ENCODE measurements at regions not wholly inside any gene's neighbourhood (a gene's known extent, or its start where the extent isn't known, plus 50 kb on each side); places are given as distances from the start of the nearest gene placed in this dataset.
A peak's percentile ranks its signal among the peaks of the same experiment; 100 is the strongest.

GRCh38 chr11:104523611-104524010 lies 359.7 kb upstream of the PDGFD start:
- in situ Hi-C loops (cut with HindIII; ENCODE audit: low pct_ligation_motif_present, low pct_unique_long_range_greater_than_20kb, low sequenced_read_pairs): no loop called here
- no peak for DNase-seq

GRCh38 chr11:104522650-104523049 lies 358.7 kb upstream of the PDGFD start:
- in situ Hi-C loops (cut with HindIII; ENCODE audit: low pct_ligation_motif_present, low pct_unique_long_range_greater_than_20kb, low sequenced_read_pairs): no loop called here
- DNase-seq: no peak

- no peak for DNase-seq
- in situ Hi-C loops (cut with HindIII; ENCODE audit: low pct_ligation_motif_present, low pct_unique_long_range_greater_than_20kb, low sequenced_read_pairs): no loop called here
Observed at GRCh38 chr11:104522123-104522522, 358.2 kb upstream of the PDGFD start.

- no peak for DNase-seq
- in situ Hi-C loops (cut with HindIII; ENCODE audit: low pct_ligation_motif_present, low pct_unique_long_range_greater_than_20kb, low sequenced_read_pairs): no loop called here
Observed at GRCh38 chr11:104510169-104510568, 346.2 kb upstream of the PDGFD start.

GRCh38 chr11:104490182-104490581 lies 326.2 kb upstream of the PDGFD start:
- peak; percentile 1 for DNase-seq
- in situ Hi-C loops (cut with HindIII; ENCODE audit: low pct_ligation_motif_present, low pct_unique_long_range_greater_than_20kb, low sequenced_read_pairs): no loop called here

GRCh38 chr11:104488561-104488960 lies 324.6 kb upstream of the PDGFD start:
- DNase-seq: no peak
- in situ Hi-C loops (cut with HindIII; ENCODE audit: low pct_ligation_motif_present, low pct_unique_long_range_greater_than_20kb, low sequenced_read_pairs): no loop called here

GRCh38 chr11:104487046-104487806 lies 323.3 kb upstream of the PDGFD start:
- DNase-seq: no peak
- in situ Hi-C loops (cut with HindIII; ENCODE audit: low pct_ligation_motif_present, low pct_unique_long_range_greater_than_20kb, low sequenced_read_pairs): no loop called here

GRCh38 chr11:104484804-104485554 lies 321.0 kb upstream of the PDGFD start:
- DNase-seq: no peak
- in situ Hi-C loops (cut with HindIII; ENCODE audit: low pct_ligation_motif_present, low pct_unique_long_range_greater_than_20kb, low sequenced_read_pairs): no loop called here

GRCh38 chr11:104476898-104477297 lies 313.0 kb upstream of the PDGFD start:
- no peak for DNase-seq
- in situ Hi-C loops (cut with HindIII; ENCODE audit: low pct_ligation_motif_present, low pct_unique_long_range_greater_than_20kb, low sequenced_read_pairs): no loop called here

- in situ Hi-C loops (cut with HindIII; ENCODE audit: low pct_ligation_motif_present, low pct_unique_long_range_greater_than_20kb, low sequenced_read_pairs): no loop called here
- DNase-seq: no peak
Observed at GRCh38 chr11:104476454-104476853, 312.5 kb upstream of the PDGFD start.

- DNase-seq: no peak
- in situ Hi-C loops (cut with HindIII; ENCODE audit: low pct_ligation_motif_present, low pct_unique_long_range_greater_than_20kb, low sequenced_read_pairs): no loop called here
Observed at GRCh38 chr11:104467404-104467803, 303.5 kb upstream of the PDGFD start.

- in situ Hi-C loops (cut with HindIII; ENCODE audit: low pct_ligation_motif_present, low pct_unique_long_range_greater_than_20kb, low sequenced_read_pairs): no loop called here
- DNase-seq: no peak
Observed at GRCh38 chr11:104465321-104465720, 301.4 kb upstream of the PDGFD start.

GRCh38 chr11:104464691-104465090 lies 300.7 kb upstream of the PDGFD start:
- in situ Hi-C loops (cut with HindIII; ENCODE audit: low pct_ligation_motif_present, low pct_unique_long_range_greater_than_20kb, low sequenced_read_pairs): no loop called here
- no peak for DNase-seq

GRCh38 chr11:104462341-104462740 lies 298.4 kb upstream of the PDGFD start:
- in situ Hi-C loops (cut with HindIII; ENCODE audit: low pct_ligation_motif_present, low pct_unique_long_range_greater_than_20kb, low sequenced_read_pairs): no loop called here

GRCh38 chr11:104451197-104451893 lies 287.4 kb upstream of the PDGFD start:
- in situ Hi-C loops (cut with HindIII; ENCODE audit: low pct_ligation_motif_present, low pct_unique_long_range_greater_than_20kb, low sequenced_read_pairs): no loop called here
- DNase-seq: no peak

More at GRCh38 chr11:104462341-104462740, 298.4 kb upstream of the PDGFD start:
- no peak for DNase-seq

GRCh38 chr11:104443387-104443786 lies 279.4 kb upstream of the PDGFD start:
- DNase-seq: no peak
- in situ Hi-C loops (cut with HindIII; ENCODE audit: low pct_ligation_motif_present, low pct_unique_long_range_greater_than_20kb, low sequenced_read_pairs): no loop called here

- in situ Hi-C loops (cut with HindIII; ENCODE audit: low pct_ligation_motif_present, low pct_unique_long_range_greater_than_20kb, low sequenced_read_pairs): no loop called here
- no peak for DNase-seq
Observed at GRCh38 chr11:104442321-104442720, 278.4 kb upstream of the PDGFD start.

GRCh38 chr11:104435494-104435893 lies 271.5 kb upstream of the PDGFD start:
- DNase-seq: no peak
- in situ Hi-C loops (cut with HindIII; ENCODE audit: low pct_ligation_motif_present, low pct_unique_long_range_greater_than_20kb, low sequenced_read_pairs): no loop called here

- in situ Hi-C loops (cut with HindIII; ENCODE audit: low pct_ligation_motif_present, low pct_unique_long_range_greater_than_20kb, low sequenced_read_pairs): no loop called here
- DNase-seq: no peak
Observed at GRCh38 chr11:104433751-104434150, 269.8 kb upstream of the PDGFD start.

Measured in ACHN (cell line).